GM12878 (cell line): ENCODE measurements at regions not wholly inside any gene's neighbourhood (a gene's known extent, or its start where the extent isn't known, plus 50 kb on each side); places are given as distances from the start of the nearest gene placed in this dataset.

Experiments
- CBX5 ChIP-seq: sonication (generic); IDR thresholded peaks from 2 replicates; pipeline ENCODE4 v1.6.1; 2016; ENCODE audit warnings: low read depth, moderate library complexity, mild to moderate bottlenecking, inconsistent platforms
- EZH2 ChIP-seq: IDR thresholded peaks from 2 replicates; pipeline ENCODE4 v1.6.1; 2012; ENCODE audit warnings: low read depth, mild to moderate bottlenecking, control low read depth, inconsistent platforms, low read length, borderline replicate concordance; ENCODE audit not compliant: control insufficient read depth
- STAT3 ChIP-seq: IDR thresholded peaks from 2 replicates; pipeline ENCODE4 v1.6.1; 2011; ENCODE audit warnings: low read depth, low read length, improper control_type of control experiment
- TARDBP ChIP-seq: IDR thresholded peaks from 2 replicates; pipeline ENCODE4 v1.6.1; 2016; ENCODE audit warnings: borderline replicate concordance
- TF ChIP-seq, protein P1 (sequence below), 3 experiments: IDR thresholded peaks in 2 of 3; conservative IDR thresholded peaks in 1 of 3; 2 replicates each; pipeline ENCODE4 v1.5.1; 2011; ENCODE audit warnings: low read depth in 3 of 3, low read length in 3 of 3, mild to moderate bottlenecking in 3 of 3, control low read depth in 2 of 3, moderate library complexity in 2 of 3, inconsistent platforms in 1 of 3, mixed read lengths in 1 of 3; ENCODE audit not compliant: control insufficient read depth in 2 of 3, insufficient read depth in 1 of 3; ENCODE audit errors: extremely low read depth in 1 of 3

DNA sequence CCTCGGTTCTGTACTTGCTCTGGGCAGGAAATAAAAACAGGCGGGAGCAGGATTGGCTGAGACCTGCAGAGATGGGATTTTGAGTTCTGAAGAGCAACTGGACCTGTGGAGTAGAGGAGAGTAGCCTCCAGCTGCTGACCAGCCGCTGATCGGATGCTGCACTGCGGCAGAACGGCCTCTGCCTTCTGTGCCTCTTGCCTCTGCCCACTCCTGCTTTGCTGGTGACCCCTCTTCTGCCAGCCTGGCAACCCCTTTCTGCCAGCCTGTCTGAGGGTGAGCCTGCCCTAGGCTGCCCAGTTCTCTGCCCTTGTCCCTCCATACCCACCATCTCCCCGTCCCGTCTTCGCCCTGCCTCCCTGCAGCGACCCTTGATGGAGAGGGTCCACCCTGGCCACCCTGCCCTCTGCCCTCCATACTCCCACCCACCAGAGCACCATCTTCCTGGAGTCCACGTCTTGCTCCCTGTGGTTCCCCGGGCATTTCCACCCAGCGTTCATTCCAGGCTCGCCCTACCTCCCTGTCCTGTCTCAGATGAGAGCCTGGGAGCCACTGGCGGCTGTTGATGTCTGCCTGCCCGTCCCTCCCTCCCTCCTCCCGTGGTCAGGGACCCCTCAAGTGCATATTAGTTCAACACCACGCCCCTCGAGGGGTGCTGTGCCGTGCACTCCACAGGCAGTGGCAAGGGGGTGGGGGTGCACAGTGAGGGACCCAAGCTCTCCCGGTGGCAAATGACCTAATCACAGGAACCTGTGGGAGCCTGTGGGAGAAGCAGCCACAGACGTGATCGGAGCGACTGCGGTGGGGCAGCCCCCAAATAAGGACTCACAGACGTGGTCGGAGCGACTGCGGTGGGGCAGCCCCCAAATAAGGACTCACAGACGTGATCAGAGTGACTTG is 863.3 kb downstream of the TBC1D22A start:
- TF ChIP-seq EZH2, result no peak
- TF ChIP-seq CBX5, result no peak
- TF ChIP-seq STAT3, result no peak
- TF ChIP-seq, protein P1, sequence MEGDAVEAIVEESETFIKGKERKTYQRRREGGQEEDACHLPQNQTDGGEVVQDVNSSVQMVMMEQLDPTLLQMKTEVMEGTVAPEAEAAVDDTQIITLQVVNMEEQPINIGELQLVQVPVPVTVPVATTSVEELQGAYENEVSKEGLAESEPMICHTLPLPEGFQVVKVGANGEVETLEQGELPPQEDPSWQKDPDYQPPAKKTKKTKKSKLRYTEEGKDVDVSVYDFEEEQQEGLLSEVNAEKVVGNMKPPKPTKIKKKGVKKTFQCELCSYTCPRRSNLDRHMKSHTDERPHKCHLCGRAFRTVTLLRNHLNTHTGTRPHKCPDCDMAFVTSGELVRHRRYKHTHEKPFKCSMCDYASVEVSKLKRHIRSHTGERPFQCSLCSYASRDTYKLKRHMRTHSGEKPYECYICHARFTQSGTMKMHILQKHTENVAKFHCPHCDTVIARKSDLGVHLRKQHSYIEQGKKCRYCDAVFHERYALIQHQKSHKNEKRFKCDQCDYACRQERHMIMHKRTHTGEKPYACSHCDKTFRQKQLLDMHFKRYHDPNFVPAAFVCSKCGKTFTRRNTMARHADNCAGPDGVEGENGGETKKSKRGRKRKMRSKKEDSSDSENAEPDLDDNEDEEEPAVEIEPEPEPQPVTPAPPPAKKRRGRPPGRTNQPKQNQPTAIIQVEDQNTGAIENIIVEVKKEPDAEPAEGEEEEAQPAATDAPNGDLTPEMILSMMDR (IDR thresholded peaks at IDR 0.05 in 2 of 3, conservative IDR thresholded peaks at IDR 0.05 in 1 of 3; ENCODE audit: control insufficient read depth in 2 of 3, extremely low read depth in 1 of 3, insufficient read depth in 1 of 3, low read depth in 3 of 3, low read length in 3 of 3), result no peak
- no peak for TF ChIP-seq TARDBP
